ENCODE measurements at regions not wholly inside any gene's neighbourhood (a gene's known extent, or its start where the extent isn't known, plus 50 kb on each side); places are given as distances from the start of the nearest gene placed in this dataset.

DNA sequence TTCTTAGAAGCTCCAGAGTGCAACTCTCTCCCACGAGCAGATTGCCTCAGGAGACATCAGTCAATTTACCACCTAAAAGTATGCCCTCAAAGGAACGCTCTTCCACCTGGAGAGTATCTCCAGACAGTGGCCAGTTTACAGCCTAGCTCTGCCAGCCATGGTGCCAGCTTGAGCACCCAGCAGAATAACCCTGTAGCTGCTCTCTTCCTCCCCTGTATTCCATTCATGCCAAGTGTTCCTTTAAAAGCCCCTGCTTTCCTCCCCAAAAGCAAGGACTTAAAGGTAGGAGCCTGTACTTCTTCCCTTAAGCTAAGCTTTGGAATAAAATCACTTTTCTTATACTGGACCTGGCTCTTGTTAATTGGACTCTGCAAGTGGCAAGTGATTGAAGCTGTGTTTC lies 245.4 kb upstream of the TMEM132C start:
- no peak for TF ChIP-seq POLR2AphosphoS5 (IDR thresholded peaks at IDR 0.05)
- TF ChIP-seq EP300 (IDR thresholded peaks at IDR 0.05) = no peak
- TF ChIP-seq, protein P1, sequence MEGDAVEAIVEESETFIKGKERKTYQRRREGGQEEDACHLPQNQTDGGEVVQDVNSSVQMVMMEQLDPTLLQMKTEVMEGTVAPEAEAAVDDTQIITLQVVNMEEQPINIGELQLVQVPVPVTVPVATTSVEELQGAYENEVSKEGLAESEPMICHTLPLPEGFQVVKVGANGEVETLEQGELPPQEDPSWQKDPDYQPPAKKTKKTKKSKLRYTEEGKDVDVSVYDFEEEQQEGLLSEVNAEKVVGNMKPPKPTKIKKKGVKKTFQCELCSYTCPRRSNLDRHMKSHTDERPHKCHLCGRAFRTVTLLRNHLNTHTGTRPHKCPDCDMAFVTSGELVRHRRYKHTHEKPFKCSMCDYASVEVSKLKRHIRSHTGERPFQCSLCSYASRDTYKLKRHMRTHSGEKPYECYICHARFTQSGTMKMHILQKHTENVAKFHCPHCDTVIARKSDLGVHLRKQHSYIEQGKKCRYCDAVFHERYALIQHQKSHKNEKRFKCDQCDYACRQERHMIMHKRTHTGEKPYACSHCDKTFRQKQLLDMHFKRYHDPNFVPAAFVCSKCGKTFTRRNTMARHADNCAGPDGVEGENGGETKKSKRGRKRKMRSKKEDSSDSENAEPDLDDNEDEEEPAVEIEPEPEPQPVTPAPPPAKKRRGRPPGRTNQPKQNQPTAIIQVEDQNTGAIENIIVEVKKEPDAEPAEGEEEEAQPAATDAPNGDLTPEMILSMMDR (IDR thresholded peaks at IDR 0.05) = no peak
- no peak for TF ChIP-seq POLR2A (IDR thresholded peaks at IDR 0.05)
- no peaks in the 10 kb centered on the region for H3K36me3 ChIP-seq
- no peaks in the 10 kb centered on the region for H3K4me1 ChIP-seq
- no peak overlapping the region for H3K27ac ChIP-seq
- intact Hi-C loops (cut with DNase I; ENCODE audit: low total_unique reads) = no loop called here
- WGBS, 5 donors = 49 to 61% (median 58%) methylated on average over 2 of the region's 2 CpGs
- H3K27me3 ChIP-seq = no peaks in the 10 kb centered on the region
- no peak for DNase-seq
- H3K9me3 ChIP-seq = peaks cover 0 to 5% (median 0%) of the 10 kb centered on the region in 4 donors
- H3K4me3 ChIP-seq = no peak overlapping the region

DNA sequence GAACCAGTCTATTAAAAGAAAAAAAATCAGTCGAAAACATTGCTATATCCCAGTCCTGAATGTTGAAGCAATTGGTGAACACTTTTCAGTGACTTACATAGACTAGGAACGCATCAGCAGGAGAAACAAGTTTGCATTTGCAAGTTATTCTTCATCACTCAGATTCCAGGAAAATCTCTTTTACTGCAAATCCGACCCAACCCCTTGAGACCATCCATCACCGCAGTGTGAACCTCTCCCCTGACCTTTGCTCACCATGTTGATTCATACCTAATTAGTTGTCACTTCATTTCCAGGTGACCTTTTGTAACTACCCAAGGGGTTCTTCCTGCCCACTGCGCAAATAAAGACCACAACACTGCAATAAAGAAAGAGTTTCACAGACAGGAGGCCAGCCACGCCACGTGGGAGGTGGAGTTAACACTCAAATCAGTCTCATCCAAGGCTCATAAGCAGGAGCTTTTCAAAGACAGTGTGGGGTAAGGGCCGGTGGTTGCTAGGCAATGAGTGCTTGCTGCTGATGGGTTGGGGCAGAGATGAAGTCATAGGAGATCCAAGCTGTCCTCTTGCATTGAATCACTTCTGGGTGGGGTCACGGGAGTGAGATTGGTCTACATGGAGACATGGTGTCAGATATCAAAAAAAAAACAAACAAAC lies 241.3 kb upstream of the TMEM132C start:
- WGBS, 5 donors = 41 to 51% (median 50%) methylated on average over 9 of the region's 9 CpGs
- Histone ChIP-seq H3K4me3 (no peak overlapping the region), H3K4me1 (no peaks in the 10 kb centered on the region), H3K36me3 (no peaks in the 10 kb centered on the region), H3K27ac (no peak overlapping the region), H3K27me3 (peaks cover 0 to 14% (median 0%) of the 10 kb centered on the region in 3 donors), H3K9me3 (no peaks in the 10 kb centered on the region)
- peak in 1 of 2 donors; percentile 29 for DNase-seq
- intact Hi-C loops (cut with DNase I; ENCODE audit: low total_unique reads) = no loop called here
- no peak for TF ChIP-seq POLR2A (IDR thresholded peaks at IDR 0.05)
- no peak for TF ChIP-seq POLR2AphosphoS5 (IDR thresholded peaks at IDR 0.05)
- no peak for TF ChIP-seq EP300 (IDR thresholded peaks at IDR 0.05)
- TF ChIP-seq, protein P1 (IDR thresholded peaks at IDR 0.05) = no peak

DNA sequence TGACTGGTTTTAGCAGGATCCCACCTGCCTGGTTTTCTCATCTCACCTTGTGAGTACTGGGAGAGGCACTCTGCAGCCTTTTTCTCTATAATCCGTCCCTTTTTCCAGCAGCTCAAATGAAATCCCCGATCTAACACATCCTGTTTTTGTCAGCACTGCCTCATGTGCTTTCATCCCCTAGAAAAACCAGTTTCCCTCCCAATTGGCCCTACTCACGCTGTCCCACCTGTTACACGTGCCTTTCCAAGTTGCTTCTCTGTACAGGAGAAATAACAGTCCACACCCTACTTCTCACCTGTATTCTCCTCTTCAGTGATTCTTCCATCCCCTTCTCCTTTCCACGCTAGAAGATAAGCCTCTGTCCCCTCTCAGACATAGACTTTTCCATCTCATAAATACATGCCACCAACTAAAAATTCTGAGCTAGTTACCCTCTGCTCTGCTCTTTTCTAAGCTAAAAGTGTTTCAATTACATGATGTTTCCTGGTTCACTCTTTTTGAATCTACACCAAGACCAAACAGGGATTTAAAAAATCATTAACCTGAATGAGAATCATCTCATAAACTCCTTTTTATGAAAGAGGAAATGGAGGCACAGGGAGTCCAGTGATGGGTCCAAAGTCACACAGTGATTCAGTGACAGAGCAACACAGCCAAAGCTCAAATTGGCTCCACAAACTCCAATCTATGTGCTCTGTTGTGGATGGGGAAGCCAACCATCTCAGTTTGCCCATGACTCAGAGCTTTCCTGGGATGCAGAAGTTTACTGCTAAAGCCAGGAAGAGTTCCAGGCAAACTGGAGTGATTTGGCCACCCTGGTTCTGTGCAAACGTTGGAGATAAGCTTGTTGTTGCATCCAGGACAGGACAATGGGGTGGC lies 240.0 kb upstream of the TMEM132C start:
- Histone ChIP-seq H3K27ac (no peak overlapping the region), H3K27me3 (peaks cover 0 to 14% (median 0%) of the 10 kb centered on the region in 3 donors), H3K4me1 (no peaks in the 10 kb centered on the region), H3K36me3 (no peaks in the 10 kb centered on the region), H3K4me3 (no peak overlapping the region), H3K9me3 (no peaks in the 10 kb centered on the region)
- 46 to 56% (median 50%) methylated on average over 6 of the region's 6 CpGs for WGBS, 5 donors
- no peak for DNase-seq
- intact Hi-C loops (cut with DNase I; ENCODE audit: low total_unique reads) = no loop called here
- TF ChIP-seq POLR2AphosphoS5 (IDR thresholded peaks at IDR 0.05) = no peak

DNA sequence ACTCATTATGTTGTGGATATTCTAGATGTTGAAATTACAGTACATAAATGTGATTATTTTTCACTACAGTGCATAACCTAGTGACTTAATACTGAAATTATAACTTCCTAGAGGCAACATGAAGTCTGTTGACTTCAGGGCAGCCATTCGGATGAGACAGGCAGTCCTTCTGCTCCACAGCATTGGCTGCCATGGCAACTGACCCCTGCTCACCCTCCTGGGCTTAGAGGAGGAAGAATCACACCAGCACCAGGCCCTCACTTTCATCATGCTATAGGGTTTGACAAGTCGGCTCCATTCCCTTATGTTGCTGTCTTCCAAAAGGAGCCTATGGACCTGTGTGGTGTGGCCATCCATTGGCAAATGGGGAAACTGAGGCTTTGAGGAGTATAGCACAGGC lies 233.5 kb upstream of the TMEM132C start:
- intact Hi-C loops (cut with DNase I; ENCODE audit: low total_unique reads) = no loop called here
- Histone ChIP-seq H3K36me3 (no peaks in the 10 kb centered on the region), H3K27me3 (peaks cover 0 to 10% (median 0%) of the 10 kb centered on the region in 3 donors), H3K27ac (no peak overlapping the region), H3K4me3 (no peak overlapping the region), H3K9me3 (no peaks in the 10 kb centered on the region), H3K4me1 (no peaks in the 10 kb centered on the region)
- WGBS, 5 donors = 52 to 66% (median 63%) methylated on average over 2 of the region's 2 CpGs
- TF ChIP-seq EP300 (IDR thresholded peaks at IDR 0.05) (no peak), POLR2AphosphoS5 (IDR thresholded peaks at IDR 0.05) (no peak), POLR2A (IDR thresholded peaks at IDR 0.05) (no peak)
- TF ChIP-seq, protein P1 (IDR thresholded peaks at IDR 0.05) = no peak
- no peak for DNase-seq

All from stomach (tissue), 8 donors.